ENCODE measurements at regions not wholly inside any gene's neighbourhood (a gene's known extent, or its start where the extent isn't known, plus 50 kb on each side); places are given as distances from the start of the nearest gene placed in this dataset.

- H3K27ac ChIP-seq (ENCODE audit: control insufficient read depth, insufficient read depth, low read length), result no peak overlapping the region
- H3K4me3 ChIP-seq (ENCODE audit: control insufficient read depth in 2 of 3, extremely low read depth in 1 of 3, insufficient read depth in 2 of 3, low read depth in 1 of 3, low read length in 3 of 3), result no peak overlapping the region
- H3K9me3 ChIP-seq (ENCODE audit: control insufficient read depth, low read depth, low read length), result no peaks in the 10 kb centered on the region
- H3K27me3 ChIP-seq (ENCODE audit: control insufficient read depth, extremely low read depth, insufficient read depth, low read length), result no peaks in the 10 kb centered on the region
- H3K4me1 ChIP-seq (ENCODE audit: control insufficient read depth, extremely low read depth, insufficient read depth, low read length), result no peaks in the 10 kb centered on the region
- no peak for DNase-seq (ENCODE audit: low read depth, low spot score)
- H4K20me1 ChIP-seq (ENCODE audit: control insufficient read depth, extremely low read depth, insufficient read depth, low read length), result no peaks in the 10 kb centered on the region
- FAIRE-seq, result no peak
- no peak overlapping the region for H3K4me2 ChIP-seq (ENCODE audit: control insufficient read depth, extremely low read depth, insufficient read depth, low read depth, low read length)
- TF ChIP-seq, protein P1, sequence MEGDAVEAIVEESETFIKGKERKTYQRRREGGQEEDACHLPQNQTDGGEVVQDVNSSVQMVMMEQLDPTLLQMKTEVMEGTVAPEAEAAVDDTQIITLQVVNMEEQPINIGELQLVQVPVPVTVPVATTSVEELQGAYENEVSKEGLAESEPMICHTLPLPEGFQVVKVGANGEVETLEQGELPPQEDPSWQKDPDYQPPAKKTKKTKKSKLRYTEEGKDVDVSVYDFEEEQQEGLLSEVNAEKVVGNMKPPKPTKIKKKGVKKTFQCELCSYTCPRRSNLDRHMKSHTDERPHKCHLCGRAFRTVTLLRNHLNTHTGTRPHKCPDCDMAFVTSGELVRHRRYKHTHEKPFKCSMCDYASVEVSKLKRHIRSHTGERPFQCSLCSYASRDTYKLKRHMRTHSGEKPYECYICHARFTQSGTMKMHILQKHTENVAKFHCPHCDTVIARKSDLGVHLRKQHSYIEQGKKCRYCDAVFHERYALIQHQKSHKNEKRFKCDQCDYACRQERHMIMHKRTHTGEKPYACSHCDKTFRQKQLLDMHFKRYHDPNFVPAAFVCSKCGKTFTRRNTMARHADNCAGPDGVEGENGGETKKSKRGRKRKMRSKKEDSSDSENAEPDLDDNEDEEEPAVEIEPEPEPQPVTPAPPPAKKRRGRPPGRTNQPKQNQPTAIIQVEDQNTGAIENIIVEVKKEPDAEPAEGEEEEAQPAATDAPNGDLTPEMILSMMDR (optimal IDR thresholded peaks at IDR 0.05 in 1 of 3, IDR thresholded peaks at IDR 0.05 in 1 of 3, conservative IDR thresholded peaks at IDR 0.05 in 1 of 3; ENCODE audit: extremely low read depth in 1 of 3, insufficient read depth in 2 of 3, low read length in 3 of 3), result no peak
- no peak for TF ChIP-seq EZH2 (IDR thresholded peaks at IDR 0.05; ENCODE audit: low read length)
- H3K79me2 ChIP-seq (ENCODE audit: control insufficient read depth, insufficient read depth, low read length), result no peaks in the 10 kb centered on the region
- H3K9me1 ChIP-seq (ENCODE audit: control insufficient read depth, extremely low read depth, insufficient read depth, low read length), result no peaks in the 10 kb centered on the region
- H3K36me3 ChIP-seq (ENCODE audit: control insufficient read depth in 2 of 2, extremely low read depth in 1 of 2, insufficient read depth in 2 of 2, low read length in 2 of 2), result no peaks in the 10 kb centered on the region
- dilution Hi-C loops (cut with MboI; ENCODE audit: extremely low pct_ligation_motif_present, low sequenced_read_pairs), result no loop called here
- H2AFZ ChIP-seq (ENCODE audit: control insufficient read depth, low read length), result no peak overlapping the region
- no peak overlapping the region for H3K9ac ChIP-seq (ENCODE audit: control insufficient read depth, extremely low read depth, insufficient read depth, low read length)
These were observed 474.8 kb upstream of the NOVA1 start for GRCh38 chr14:27072589-27072988.

GRCh38 chr14:27075503-27075902 lies 477.7 kb upstream of the NOVA1 start:
- no peak overlapping the region for H2AFZ ChIP-seq (ENCODE audit: control insufficient read depth, low read length)
- no peak overlapping the region for H3K4me2 ChIP-seq (ENCODE audit: control insufficient read depth, extremely low read depth, insufficient read depth, low read depth, low read length)
- TF ChIP-seq, protein P1 (optimal IDR thresholded peaks at IDR 0.05 in 1 of 3, IDR thresholded peaks at IDR 0.05 in 1 of 3, conservative IDR thresholded peaks at IDR 0.05 in 1 of 3; ENCODE audit: extremely low read depth in 1 of 3, insufficient read depth in 2 of 3, low read length in 3 of 3), result no peak
- TF ChIP-seq EZH2 (IDR thresholded peaks at IDR 0.05; ENCODE audit: low read length), result no peak
- no peaks in the 10 kb centered on the region for H3K9me1 ChIP-seq (ENCODE audit: control insufficient read depth, extremely low read depth, insufficient read depth, low read length)
- H3K4me1 ChIP-seq (ENCODE audit: control insufficient read depth, extremely low read depth, insufficient read depth, low read length), result no peaks in the 10 kb centered on the region
- no peaks in the 10 kb centered on the region for H3K79me2 ChIP-seq (ENCODE audit: control insufficient read depth, insufficient read depth, low read length)
- H3K9me3 ChIP-seq (ENCODE audit: control insufficient read depth, low read depth, low read length), result no peaks in the 10 kb centered on the region
- no peaks in the 10 kb centered on the region for H3K27me3 ChIP-seq (ENCODE audit: control insufficient read depth, extremely low read depth, insufficient read depth, low read length)
- FAIRE-seq (no peak), DNase-seq (ENCODE audit: low read depth, low spot score) (no peak)
- no peak overlapping the region for H3K4me3 ChIP-seq (ENCODE audit: control insufficient read depth in 2 of 3, extremely low read depth in 1 of 3, insufficient read depth in 2 of 3, low read depth in 1 of 3, low read length in 3 of 3)
- no peak overlapping the region for H3K9ac ChIP-seq (ENCODE audit: control insufficient read depth, extremely low read depth, insufficient read depth, low read length)
- H3K27ac ChIP-seq (ENCODE audit: control insufficient read depth, insufficient read depth, low read length), result no peak overlapping the region
- H4K20me1 ChIP-seq (ENCODE audit: control insufficient read depth, extremely low read depth, insufficient read depth, low read length), result no peaks in the 10 kb centered on the region
- no peaks in the 10 kb centered on the region for H3K36me3 ChIP-seq (ENCODE audit: control insufficient read depth in 2 of 2, extremely low read depth in 1 of 2, insufficient read depth in 2 of 2, low read length in 2 of 2)
- dilution Hi-C loops (cut with MboI; ENCODE audit: extremely low pct_ligation_motif_present, low sequenced_read_pairs), result no loop called here

All from keratinocyte (primary cell).